ENCODE measurements at regions not wholly inside any gene's neighbourhood (a gene's known extent, or its start where the extent isn't known, plus 50 kb on each side); places are given as distances from the start of the nearest gene placed in this dataset.

- no peak for TF ChIP-seq EZH2 (IDR thresholded peaks at IDR 0.05; ENCODE audit: insufficient read depth, poor library complexity, severe bottlenecking)
- no peak for TF ChIP-seq EZH2phosphoT487 (IDR thresholded peaks at IDR 0.05; ENCODE audit: insufficient read depth, low read depth)
Measured at GRCh38 chr3:182567700-182568099, 225.6 kb upstream of the ATP11B start.

Data from GM23248 (cell line).